Astrocyte (in vitro differentiated cells and primary cell): ENCODE measurements at regions not wholly inside any gene's neighbourhood (a gene's known extent, or its start where the extent isn't known, plus 50 kb on each side); places are given as distances from the start of the nearest gene placed in this dataset.

Source experiments
- EZH2 ChIP-seq: IDR thresholded peaks from 2 replicates; pipeline ENCODE4 v1.6.1; 2012; ENCODE audit warnings: mild to moderate bottlenecking, low read length, inconsistent platforms; ENCODE audit not compliant: insufficient read depth
- TF ChIP-seq, protein P1 (sequence below): IDR thresholded peaks from 2 replicates; pipeline ENCODE4 v1.5.1; 2011; ENCODE audit warnings: low read depth, mild to moderate bottlenecking, inconsistent platforms, low read length, moderate library complexity; ENCODE audit not compliant: insufficient read depth

GRCh38 chr3:76245622-76246021, 460.3 kb upstream of the ZNF717 start:
- TF ChIP-seq, protein P1, sequence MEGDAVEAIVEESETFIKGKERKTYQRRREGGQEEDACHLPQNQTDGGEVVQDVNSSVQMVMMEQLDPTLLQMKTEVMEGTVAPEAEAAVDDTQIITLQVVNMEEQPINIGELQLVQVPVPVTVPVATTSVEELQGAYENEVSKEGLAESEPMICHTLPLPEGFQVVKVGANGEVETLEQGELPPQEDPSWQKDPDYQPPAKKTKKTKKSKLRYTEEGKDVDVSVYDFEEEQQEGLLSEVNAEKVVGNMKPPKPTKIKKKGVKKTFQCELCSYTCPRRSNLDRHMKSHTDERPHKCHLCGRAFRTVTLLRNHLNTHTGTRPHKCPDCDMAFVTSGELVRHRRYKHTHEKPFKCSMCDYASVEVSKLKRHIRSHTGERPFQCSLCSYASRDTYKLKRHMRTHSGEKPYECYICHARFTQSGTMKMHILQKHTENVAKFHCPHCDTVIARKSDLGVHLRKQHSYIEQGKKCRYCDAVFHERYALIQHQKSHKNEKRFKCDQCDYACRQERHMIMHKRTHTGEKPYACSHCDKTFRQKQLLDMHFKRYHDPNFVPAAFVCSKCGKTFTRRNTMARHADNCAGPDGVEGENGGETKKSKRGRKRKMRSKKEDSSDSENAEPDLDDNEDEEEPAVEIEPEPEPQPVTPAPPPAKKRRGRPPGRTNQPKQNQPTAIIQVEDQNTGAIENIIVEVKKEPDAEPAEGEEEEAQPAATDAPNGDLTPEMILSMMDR, result no peak
- TF ChIP-seq EZH2, result no peak
